HepG2 (cell line): ENCODE measurements at regions not wholly inside any gene's neighbourhood (a gene's known extent, or its start where the extent isn't known, plus 50 kb on each side); places are given as distances from the start of the nearest gene placed in this dataset.

Source experiments
- NFRKB ChIP-seq: fragments of 450-650 bp; IDR thresholded peaks from 2 replicates; pipeline ENCODE4 v1.6.1; 2017
- NFYB ChIP-seq: sonication (generic); formaldehyde crosslinking; IDR thresholded peaks from 2 replicates; pipeline ENCODE4 v1.4.0; 2020; ENCODE audit warnings: missing genetic modification reagents
- TF ChIP-seq, protein P1 (sequence below): sonication (generic); formaldehyde crosslinking; IDR thresholded peaks from 2 replicates; pipeline ENCODE4 v1.4.0; 2020; ENCODE audit warnings: mild to moderate bottlenecking, missing genetic modification reagents

DNA sequence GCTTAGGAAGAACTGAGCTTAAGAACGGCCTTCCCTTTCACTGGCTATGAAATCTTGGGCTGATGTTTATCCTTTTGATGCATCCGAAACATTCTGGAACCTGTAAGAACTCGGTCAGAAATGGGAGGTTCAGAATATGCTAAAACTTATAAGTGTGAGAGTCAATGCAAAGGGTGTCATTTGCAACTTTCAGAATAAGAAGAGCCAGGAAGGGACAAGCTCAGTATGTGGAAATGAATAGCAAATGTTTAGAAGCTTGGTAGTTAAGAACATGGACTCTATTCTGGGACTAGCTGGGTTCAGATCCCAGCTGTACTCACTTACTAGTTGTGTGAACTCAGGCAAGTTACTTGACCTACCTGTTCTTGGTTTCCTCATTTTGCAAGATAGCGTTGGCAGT lies 234.1 kb downstream of the OMA1 start:
- no peak for TF ChIP-seq NFYB (CRISPR knock-in tag)
- TF ChIP-seq, protein P1, sequence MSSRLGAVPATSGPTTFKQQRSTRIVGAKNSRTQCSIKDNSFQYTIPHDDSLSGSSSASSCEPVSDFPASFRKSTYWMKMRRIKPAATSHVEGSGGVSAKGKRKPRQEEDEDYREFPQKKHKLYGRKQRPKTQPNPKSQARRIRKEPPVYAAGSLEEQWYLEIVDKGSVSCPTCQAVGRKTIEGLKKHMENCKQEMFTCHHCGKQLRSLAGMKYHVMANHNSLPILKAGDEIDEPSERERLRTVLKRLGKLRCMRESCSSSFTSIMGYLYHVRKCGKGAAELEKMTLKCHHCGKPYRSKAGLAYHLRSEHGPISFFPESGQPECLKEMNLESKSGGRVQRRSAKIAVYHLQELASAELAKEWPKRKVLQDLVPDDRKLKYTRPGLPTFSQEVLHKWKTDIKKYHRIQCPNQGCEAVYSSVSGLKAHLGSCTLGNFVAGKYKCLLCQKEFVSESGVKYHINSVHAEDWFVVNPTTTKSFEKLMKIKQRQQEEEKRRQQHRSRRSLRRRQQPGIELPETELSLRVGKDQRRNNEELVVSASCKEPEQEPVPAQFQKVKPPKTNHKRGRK (CRISPR knock-in tag), result no peak
- no peak for TF ChIP-seq NFRKB
